ENCODE measurements at regions not wholly inside any gene's neighbourhood (a gene's known extent, or its start where the extent isn't known, plus 50 kb on each side); places are given as distances from the start of the nearest gene placed in this dataset.

- DNase-seq (ENCODE audit: low read depth) = no peak
Observed at GRCh38 chr7:135731-136645, 56.4 kb upstream of the FAM20C start.

- DNase-seq (ENCODE audit: low read depth) = no peak
Observed at GRCh38 chr7:137094-137891, 55.1 kb upstream of the FAM20C start.

GRCh38 chr7:139131-139530, 53.2 kb upstream of the FAM20C start:
- DNase-seq (ENCODE audit: low read depth) = no peak

- DNase-seq (ENCODE audit: low read depth) = no peak
Observed at GRCh38 chr7:139561-140243, 52.7 kb upstream of the FAM20C start.

- DNase-seq (ENCODE audit: low read depth) = no peak
Observed at GRCh38 chr7:140996-141395, 51.4 kb upstream of the FAM20C start.

- DNase-seq (ENCODE audit: low read depth) = peak; percentile 55
Observed at GRCh38 chr7:142248-142941, 50.0 kb upstream of the FAM20C start.

All from fibroblast of the conjunctiva (primary cell).